ENCODE measurements at regions not wholly inside any gene's neighbourhood (a gene's known extent, or its start where the extent isn't known, plus 50 kb on each side); places are given as distances from the start of the nearest gene placed in this dataset.

DNA sequence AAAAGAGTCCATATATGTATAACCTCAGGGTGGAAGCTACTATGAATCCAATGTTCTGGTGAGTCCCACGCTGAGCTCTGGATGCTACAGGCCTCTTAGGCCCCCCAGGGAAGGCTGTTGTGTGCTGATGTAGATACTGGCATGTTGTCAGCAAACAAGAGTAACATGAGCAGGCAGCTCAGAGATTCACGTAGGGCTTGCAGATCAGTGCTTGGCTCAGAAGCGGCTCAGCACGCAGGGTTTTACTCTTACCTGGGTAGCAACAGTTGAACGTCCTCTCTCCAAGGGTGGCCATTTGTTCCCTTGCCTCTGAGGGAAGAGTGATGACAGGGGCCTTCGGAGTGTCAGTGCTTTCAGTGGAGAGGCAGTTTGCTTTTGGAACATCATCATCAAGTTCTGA is 93.4 kb downstream of the ZFP64 start:
- TF ChIP-seq EZH2 (IDR thresholded peaks at IDR 0.05; ENCODE audit: borderline replicate concordance, insufficient read depth, low read length, poor library complexity, severe bottlenecking) (no peak), POLR2AphosphoS5 (IDR thresholded peaks at IDR 0.05) (no peak), RAD21 (conservative IDR thresholded peaks at IDR 0.05) (no peak), TAF1 (IDR thresholded peaks at IDR 0.05; ENCODE audit: low read depth) (no peak), SMC3 (conservative IDR thresholded peaks at IDR 0.05; ENCODE audit: poor library complexity) (no peak), EP300 (conservative IDR thresholded peaks at IDR 0.05; ENCODE audit: poor library complexity, severe bottlenecking) (no peak), MXI1 (conservative IDR thresholded peaks at IDR 0.05; ENCODE audit: poor library complexity, severe bottlenecking) (no peak)
- TF ChIP-seq, protein P1, sequence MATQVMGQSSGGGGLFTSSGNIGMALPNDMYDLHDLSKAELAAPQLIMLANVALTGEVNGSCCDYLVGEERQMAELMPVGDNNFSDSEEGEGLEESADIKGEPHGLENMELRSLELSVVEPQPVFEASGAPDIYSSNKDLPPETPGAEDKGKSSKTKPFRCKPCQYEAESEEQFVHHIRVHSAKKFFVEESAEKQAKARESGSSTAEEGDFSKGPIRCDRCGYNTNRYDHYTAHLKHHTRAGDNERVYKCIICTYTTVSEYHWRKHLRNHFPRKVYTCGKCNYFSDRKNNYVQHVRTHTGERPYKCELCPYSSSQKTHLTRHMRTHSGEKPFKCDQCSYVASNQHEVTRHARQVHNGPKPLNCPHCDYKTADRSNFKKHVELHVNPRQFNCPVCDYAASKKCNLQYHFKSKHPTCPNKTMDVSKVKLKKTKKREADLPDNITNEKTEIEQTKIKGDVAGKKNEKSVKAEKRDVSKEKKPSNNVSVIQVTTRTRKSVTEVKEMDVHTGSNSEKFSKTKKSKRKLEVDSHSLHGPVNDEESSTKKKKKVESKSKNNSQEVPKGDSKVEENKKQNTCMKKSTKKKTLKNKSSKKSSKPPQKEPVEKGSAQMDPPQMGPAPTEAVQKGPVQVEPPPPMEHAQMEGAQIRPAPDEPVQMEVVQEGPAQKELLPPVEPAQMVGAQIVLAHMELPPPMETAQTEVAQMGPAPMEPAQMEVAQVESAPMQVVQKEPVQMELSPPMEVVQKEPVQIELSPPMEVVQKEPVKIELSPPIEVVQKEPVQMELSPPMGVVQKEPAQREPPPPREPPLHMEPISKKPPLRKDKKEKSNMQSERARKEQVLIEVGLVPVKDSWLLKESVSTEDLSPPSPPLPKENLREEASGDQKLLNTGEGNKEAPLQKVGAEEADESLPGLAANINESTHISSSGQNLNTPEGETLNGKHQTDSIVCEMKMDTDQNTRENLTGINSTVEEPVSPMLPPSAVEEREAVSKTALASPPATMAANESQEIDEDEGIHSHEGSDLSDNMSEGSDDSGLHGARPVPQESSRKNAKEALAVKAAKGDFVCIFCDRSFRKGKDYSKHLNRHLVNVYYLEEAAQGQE (IDR thresholded peaks at IDR 0.05; ENCODE audit: borderline replicate concordance), result no peak
- TF ChIP-seq, protein P2, sequence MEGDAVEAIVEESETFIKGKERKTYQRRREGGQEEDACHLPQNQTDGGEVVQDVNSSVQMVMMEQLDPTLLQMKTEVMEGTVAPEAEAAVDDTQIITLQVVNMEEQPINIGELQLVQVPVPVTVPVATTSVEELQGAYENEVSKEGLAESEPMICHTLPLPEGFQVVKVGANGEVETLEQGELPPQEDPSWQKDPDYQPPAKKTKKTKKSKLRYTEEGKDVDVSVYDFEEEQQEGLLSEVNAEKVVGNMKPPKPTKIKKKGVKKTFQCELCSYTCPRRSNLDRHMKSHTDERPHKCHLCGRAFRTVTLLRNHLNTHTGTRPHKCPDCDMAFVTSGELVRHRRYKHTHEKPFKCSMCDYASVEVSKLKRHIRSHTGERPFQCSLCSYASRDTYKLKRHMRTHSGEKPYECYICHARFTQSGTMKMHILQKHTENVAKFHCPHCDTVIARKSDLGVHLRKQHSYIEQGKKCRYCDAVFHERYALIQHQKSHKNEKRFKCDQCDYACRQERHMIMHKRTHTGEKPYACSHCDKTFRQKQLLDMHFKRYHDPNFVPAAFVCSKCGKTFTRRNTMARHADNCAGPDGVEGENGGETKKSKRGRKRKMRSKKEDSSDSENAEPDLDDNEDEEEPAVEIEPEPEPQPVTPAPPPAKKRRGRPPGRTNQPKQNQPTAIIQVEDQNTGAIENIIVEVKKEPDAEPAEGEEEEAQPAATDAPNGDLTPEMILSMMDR (IDR thresholded peaks at IDR 0.05; ENCODE audit: poor library complexity, severe bottlenecking), result no peak
- no peak overlapping the region for H3K9ac ChIP-seq (ENCODE audit: low read length)
- no peaks in the 10 kb centered on the region for H3K9me2 ChIP-seq (ENCODE audit: insufficient read depth, low read length)
- no peaks in the 10 kb centered on the region for H4K20me1 ChIP-seq (ENCODE audit: insufficient read depth)
- no peaks in the 10 kb centered on the region for H3K79me2 ChIP-seq (replicated peaks; ENCODE audit: insufficient read depth, low read length)
- no peak overlapping the region for H3K4me3 ChIP-seq (ENCODE audit: low read length)
- H2AFZ ChIP-seq (ENCODE audit: low read depth, low read length), result no peak overlapping the region
- H3K4me2 ChIP-seq (ENCODE audit: low read length), result no peak overlapping the region
- H3K27ac ChIP-seq (ENCODE audit: low read length), result no peak overlapping the region
- H3F3A ChIP-seq (ENCODE audit: insufficient read depth, low read length, poor library complexity, severe bottlenecking), result no peaks in the 10 kb centered on the region
- no peaks in the 10 kb centered on the region for H3K9me3 ChIP-seq (ENCODE audit: low read length)
- no peaks in the 10 kb centered on the region for H3K36me3 ChIP-seq (ENCODE audit: insufficient read depth, low read length)
- H3K27me3 ChIP-seq (ENCODE audit: insufficient read depth, low read depth, low read length), result peaks cover 12% of the 10 kb centered on the region

DNA sequence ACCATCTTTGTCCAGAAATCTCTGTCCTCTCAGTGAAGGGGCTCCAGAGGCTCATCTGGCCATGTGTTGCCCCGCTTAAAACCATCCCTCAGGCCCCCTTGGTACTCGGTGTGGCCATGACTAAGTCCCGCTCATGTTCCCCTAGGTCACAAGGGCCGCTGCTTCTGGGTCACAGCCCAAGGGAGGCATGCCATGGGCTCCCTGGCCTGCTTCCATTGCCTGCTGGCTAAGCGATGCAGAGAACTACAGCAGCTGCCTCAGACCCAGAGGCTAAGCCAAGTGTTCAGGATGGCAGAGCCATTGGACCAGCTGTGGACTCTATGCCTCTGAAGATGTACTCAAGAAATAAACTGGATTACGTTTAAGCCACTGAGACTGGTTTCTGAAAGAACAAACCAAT is 95.5 kb downstream of the ZFP64 start:
- Histone ChIP-seq H3K36me3 (ENCODE audit: insufficient read depth, low read length) (no peaks in the 10 kb centered on the region), H2AFZ (ENCODE audit: low read depth, low read length) (no peak overlapping the region), H3K27ac (ENCODE audit: low read length) (no peak overlapping the region), H3F3A (ENCODE audit: insufficient read depth, low read length, poor library complexity, severe bottlenecking) (no peaks in the 10 kb centered on the region), H3K4me3 (ENCODE audit: low read length) (no peak overlapping the region), H3K4me2 (ENCODE audit: low read length) (no peak overlapping the region), H4K20me1 (ENCODE audit: insufficient read depth) (no peaks in the 10 kb centered on the region), H3K79me2 (replicated peaks; ENCODE audit: insufficient read depth, low read length) (no peaks in the 10 kb centered on the region), H3K9me3 (ENCODE audit: low read length) (no peaks in the 10 kb centered on the region), H3K27me3 (ENCODE audit: insufficient read depth, low read depth, low read length) (no peaks in the 10 kb centered on the region), H3K9me2 (ENCODE audit: insufficient read depth, low read length) (no peaks in the 10 kb centered on the region), H3K9ac (ENCODE audit: low read length) (no peak overlapping the region)
- TF ChIP-seq, protein P2 (IDR thresholded peaks at IDR 0.05; ENCODE audit: poor library complexity, severe bottlenecking), result no peak
- TF ChIP-seq EZH2 (IDR thresholded peaks at IDR 0.05; ENCODE audit: borderline replicate concordance, insufficient read depth, low read length, poor library complexity, severe bottlenecking) (no peak), SMC3 (conservative IDR thresholded peaks at IDR 0.05; ENCODE audit: poor library complexity) (no peak), POLR2AphosphoS5 (IDR thresholded peaks at IDR 0.05) (no peak), RAD21 (conservative IDR thresholded peaks at IDR 0.05) (no peak), MXI1 (conservative IDR thresholded peaks at IDR 0.05; ENCODE audit: poor library complexity, severe bottlenecking) (no peak), EP300 (conservative IDR thresholded peaks at IDR 0.05; ENCODE audit: poor library complexity, severe bottlenecking) (no peak), TAF1 (IDR thresholded peaks at IDR 0.05; ENCODE audit: low read depth) (no peak)
- TF ChIP-seq, protein P1 (IDR thresholded peaks at IDR 0.05; ENCODE audit: borderline replicate concordance), result no peak

All from neural cell (in vitro differentiated cells).